ENCODE measurements at regions not wholly inside any gene's neighbourhood (a gene's known extent, or its start where the extent isn't known, plus 50 kb on each side); places are given as distances from the start of the nearest gene placed in this dataset.

DNA sequence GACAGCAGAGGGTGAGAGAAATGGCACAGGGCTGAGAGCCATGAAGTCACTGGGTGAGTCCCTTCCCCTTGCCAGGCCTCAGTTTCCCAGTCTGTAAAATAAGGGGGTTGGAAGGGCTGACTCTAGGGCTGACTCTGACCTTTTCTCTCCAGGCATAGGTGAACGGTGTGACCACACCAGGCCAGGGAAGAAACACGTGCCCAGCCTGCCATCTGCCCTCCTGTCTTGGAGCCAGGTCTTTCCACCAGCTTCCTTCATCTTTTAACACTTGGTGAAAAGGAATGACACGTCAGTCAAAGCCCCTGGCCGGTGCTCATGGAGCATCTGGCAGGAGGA lies 74.4 kb downstream of the CPN2 start:
- Histone ChIP-seq H3K4me2 (ENCODE audit: low read length) (no peak overlapping the region), H3K79me2 (ENCODE audit: insufficient read depth, low read depth, low read length) (no peaks in the 10 kb centered on the region), H4K20me1 (ENCODE audit: insufficient read depth, low read length) (no peaks in the 10 kb centered on the region), H3K36me3 (ENCODE audit: insufficient read depth, low read length) (no peaks in the 10 kb centered on the region), H3K4me1 (ENCODE audit: insufficient read depth, low read length, poor library complexity, severe bottlenecking) (no peaks in the 10 kb centered on the region), H3K4me3 (ENCODE audit: low read depth, low read length, poor library complexity, severe bottlenecking) (no peak overlapping the region), H2AFZ (ENCODE audit: low read length) (no peak overlapping the region), H3K27ac (ENCODE audit: low read depth, low read length, poor library complexity, severe bottlenecking) (no peak overlapping the region), H3K9me2 (ENCODE audit: insufficient read depth, low read length) (no peaks in the 10 kb centered on the region), H3K9me3 (ENCODE audit: low read length) (no peaks in the 10 kb centered on the region)
- no peak for DNase-seq (ENCODE audit: low spot score)
- TF ChIP-seq, protein P1, sequence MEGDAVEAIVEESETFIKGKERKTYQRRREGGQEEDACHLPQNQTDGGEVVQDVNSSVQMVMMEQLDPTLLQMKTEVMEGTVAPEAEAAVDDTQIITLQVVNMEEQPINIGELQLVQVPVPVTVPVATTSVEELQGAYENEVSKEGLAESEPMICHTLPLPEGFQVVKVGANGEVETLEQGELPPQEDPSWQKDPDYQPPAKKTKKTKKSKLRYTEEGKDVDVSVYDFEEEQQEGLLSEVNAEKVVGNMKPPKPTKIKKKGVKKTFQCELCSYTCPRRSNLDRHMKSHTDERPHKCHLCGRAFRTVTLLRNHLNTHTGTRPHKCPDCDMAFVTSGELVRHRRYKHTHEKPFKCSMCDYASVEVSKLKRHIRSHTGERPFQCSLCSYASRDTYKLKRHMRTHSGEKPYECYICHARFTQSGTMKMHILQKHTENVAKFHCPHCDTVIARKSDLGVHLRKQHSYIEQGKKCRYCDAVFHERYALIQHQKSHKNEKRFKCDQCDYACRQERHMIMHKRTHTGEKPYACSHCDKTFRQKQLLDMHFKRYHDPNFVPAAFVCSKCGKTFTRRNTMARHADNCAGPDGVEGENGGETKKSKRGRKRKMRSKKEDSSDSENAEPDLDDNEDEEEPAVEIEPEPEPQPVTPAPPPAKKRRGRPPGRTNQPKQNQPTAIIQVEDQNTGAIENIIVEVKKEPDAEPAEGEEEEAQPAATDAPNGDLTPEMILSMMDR (conservative IDR thresholded peaks at IDR 0.05; ENCODE audit: low read length): no peak
- no peak for TF ChIP-seq EZH2phosphoT487 (IDR thresholded peaks at IDR 0.05; ENCODE audit: borderline replicate concordance, low read depth, low read length)
- CTCF ChIA-PET (ENCODE audit: unreplicated experiment): interaction anchor here (0.6 kb wide), 1 partner anchor 390 kb away, joined by 3 read pairs; no protein-coding TSS in a partner anchor
- BruUV-seq (replicated peaks): no TSS peak
- POLR2A ChIA-PET: no interaction called here
- intact Hi-C loops (cut with micrococcal nuclease; ENCODE audit: unreplicated experiment): no loop called here

GRCh38 chr3:194277104-194277785 lies 73.9 kb downstream of the CPN2 start:
- no peak for TF ChIP-seq EZH2phosphoT487 (IDR thresholded peaks at IDR 0.05; ENCODE audit: borderline replicate concordance, low read depth, low read length)
- TF ChIP-seq, protein P1 (conservative IDR thresholded peaks at IDR 0.05; ENCODE audit: low read length): no peak
- Histone ChIP-seq H3K4me1 (ENCODE audit: insufficient read depth, low read length, poor library complexity, severe bottlenecking) (no peaks in the 10 kb centered on the region), H3K79me2 (ENCODE audit: insufficient read depth, low read depth, low read length) (no peaks in the 10 kb centered on the region), H3K36me3 (ENCODE audit: insufficient read depth, low read length) (no peaks in the 10 kb centered on the region), H3K27ac (ENCODE audit: low read depth, low read length, poor library complexity, severe bottlenecking) (no peak overlapping the region), H3K4me2 (ENCODE audit: low read length) (no peak overlapping the region), H4K20me1 (ENCODE audit: insufficient read depth, low read length) (no peaks in the 10 kb centered on the region), H3K4me3 (ENCODE audit: low read depth, low read length, poor library complexity, severe bottlenecking) (no peak overlapping the region), H2AFZ (ENCODE audit: low read length) (no peak overlapping the region), H3K9me2 (ENCODE audit: insufficient read depth, low read length) (no peaks in the 10 kb centered on the region), H3K9me3 (ENCODE audit: low read length) (no peaks in the 10 kb centered on the region)
- POLR2A ChIA-PET: no interaction called here
- no peak for DNase-seq (ENCODE audit: low spot score)
- BruUV-seq (replicated peaks): no TSS peak
- CTCF ChIA-PET (ENCODE audit: unreplicated experiment): no interaction called here
- intact Hi-C loops (cut with micrococcal nuclease; ENCODE audit: unreplicated experiment): no loop called here

- no peaks in the 10 kb centered on the region for H3K79me2 ChIP-seq (ENCODE audit: insufficient read depth, low read depth, low read length)
- POLR2A ChIA-PET: no interaction called here
- no peak for TF ChIP-seq EZH2phosphoT487 (IDR thresholded peaks at IDR 0.05; ENCODE audit: borderline replicate concordance, low read depth, low read length)
- TF ChIP-seq, protein P1 (conservative IDR thresholded peaks at IDR 0.05; ENCODE audit: low read length): no peak
Observed at GRCh38 chr3:194277786-194278130, 73.4 kb downstream of the CPN2 start.

More at GRCh38 chr3:194277786-194278130, 73.4 kb downstream of the CPN2 start:
- intact Hi-C loops (cut with micrococcal nuclease; ENCODE audit: unreplicated experiment): no loop called here
- H3K9me2 ChIP-seq (ENCODE audit: insufficient read depth, low read length): no peaks in the 10 kb centered on the region
- no peaks in the 10 kb centered on the region for H4K20me1 ChIP-seq (ENCODE audit: insufficient read depth, low read length)
- no TSS peak for BruUV-seq (replicated peaks)
- H3K27ac ChIP-seq (ENCODE audit: low read depth, low read length, poor library complexity, severe bottlenecking): no peak overlapping the region
- CTCF ChIA-PET (ENCODE audit: unreplicated experiment): no interaction called here
- no peak overlapping the region for H3K4me2 ChIP-seq (ENCODE audit: low read length)
- no peaks in the 10 kb centered on the region for H3K9me3 ChIP-seq (ENCODE audit: low read length)
- H2AFZ ChIP-seq (ENCODE audit: low read length): no peak overlapping the region
- H3K4me1 ChIP-seq (ENCODE audit: insufficient read depth, low read length, poor library complexity, severe bottlenecking): no peaks in the 10 kb centered on the region
- no peak for DNase-seq (ENCODE audit: low spot score)
- H3K4me3 ChIP-seq (ENCODE audit: low read depth, low read length, poor library complexity, severe bottlenecking): no peak overlapping the region
- H3K36me3 ChIP-seq (ENCODE audit: insufficient read depth, low read length): no peaks in the 10 kb centered on the region
